Prostate gland (tissue), 2 donors: ENCODE measurements at regions not wholly inside any gene's neighbourhood (a gene's known extent, or its start where the extent isn't known, plus 50 kb on each side); places are given as distances from the start of the nearest gene placed in this dataset.
"Not testable (repeated sequence)": the region's sequence is repeated elsewhere in the genome, so short reads cannot be mapped to it uniquely, and the experiment has no call there.

Experiments
- CTCF ChIP-seq, 4 experiments: fragments of 200-600 bp in 2 of 4; fragments of 450-650 bp in 2 of 4; sonication (generic) in 2 of 4; IDR thresholded peaks; 1 replicate in 3 of 4; 2 replicates in 1 of 4; pipeline ENCODE4 v1.5.1; 2016 to 2019; ENCODE audit warnings: antibody characterized with exemption in 4 of 4, mild to moderate bottlenecking in 2 of 4, moderate library complexity in 2 of 4
- POLR2A ChIP-seq: fragments of 450-650 bp; IDR thresholded peaks from one replicate; pipeline ENCODE4 v1.6.1; 2016; ENCODE audit warnings: antibody characterized with exemption, mild to moderate bottlenecking

- TF ChIP-seq POLR2A; CTCF (IDR thresholded peaks at IDR 0.05): not testable (repeated sequence)
Observed at GRCh38 chr14:38634913-38635312, 379.0 kb upstream of the CLEC14A start.
